SK-N-SH (cell line): ENCODE measurements at regions not wholly inside any gene's neighbourhood (a gene's known extent, or its start where the extent isn't known, plus 50 kb on each side); places are given as distances from the start of the nearest gene placed in this dataset.

ENCODE experiments used
- CTCF ChIA-PET: fragments of 300-600, 350-600 bp; formaldehyde crosslinking; extraction: SDS; loops from one replicate; lab custom pipeline; 2021; lab: Yijun Ruan, JAX
- POLR2A ChIA-PET: fragments of 350-600 bp; sonication (Branson Sonifier 250); formaldehyde crosslinking; extraction: SDS; loops from one replicate; lab custom pipeline; 2020; ENCODE audit warnings: antibody characterized with exemption, inconsistent platforms; lab: Yijun Ruan, JAX
- DNase-seq: peaks from one replicate; pipeline ENCODE4 v3.0.0; 2012
- H2AFZ ChIP-seq: fragments of 200-600 bp; sonication (generic); 2 replicates; pipeline ENCODE4 v1.8.1; 2016; ENCODE audit warnings: antibody characterized with exemption, mild to moderate bottlenecking, low read depth
- H3F3A ChIP-seq: fragments of 200-600 bp; sonication (generic); replicated peaks from 2 replicates; pipeline ENCODE3; 2016; ENCODE audit warnings: antibody characterized with exemption, mild to moderate bottlenecking; ENCODE audit not compliant: insufficient read depth
- H3K27ac ChIP-seq, 2 experiments: fragments of 200-500 bp in 1 of 2; fragments of 200-600 bp in 1 of 2; sonication (Bioruptor generic) in 1 of 2; sonication (generic), shearing (Covaris generic) in 1 of 2; 2 replicates each; pipeline versions ENCODE4 v1.5.1 to v1.6.1; 2014 to 2016; ENCODE audit warnings: low read depth in 2 of 2, inconsistent platforms in 1 of 2, low read length in 1 of 2, mild to moderate bottlenecking in 1 of 2, mixed read lengths in 1 of 2
- H3K27me3 ChIP-seq: fragments of 200-600 bp; sonication (generic), shearing (Covaris generic); 2 replicates; pipeline ENCODE4 v1.6.1; 2016; ENCODE audit warnings: mixed run types; ENCODE audit not compliant: insufficient read depth
- H3K36me3 ChIP-seq, 2 experiments: fragments of 200-500 bp in 1 of 2; fragments of 200-600 bp in 1 of 2; sonication (Bioruptor generic) in 1 of 2; sonication (generic) in 1 of 2; replicated peaks in 1 of 2; 2 replicates each; pipeline versions ENCODE3 to v1.5.1; 2014 to 2016; ENCODE audit warnings: low read length in 1 of 2, mild to moderate bottlenecking in 1 of 2; ENCODE audit not compliant: insufficient read depth in 2 of 2, control insufficient read depth in 1 of 2
- H3K4me1 ChIP-seq, 2 experiments: fragments of 200-500 bp in 1 of 2; fragments of 200-600 bp in 1 of 2; sonication (Bioruptor generic) in 1 of 2; sonication (generic), shearing (Covaris generic) in 1 of 2; 2 replicates each; pipeline versions ENCODE4 v1.5.1 to v1.6.1; 2014 to 2016; ENCODE audit warnings: low read depth in 1 of 2, low read length in 1 of 2, mixed run types in 1 of 2; ENCODE audit not compliant: insufficient read depth in 2 of 2, control insufficient read depth in 1 of 2
- H3K4me2 ChIP-seq: fragments of 200-600 bp; sonication (generic), shearing (Covaris generic); 2 replicates; pipeline ENCODE4 v1.6.1; 2017; ENCODE audit warnings: mixed run types
- H3K4me3 ChIP-seq, 2 experiments: fragments of 200-500 bp in 1 of 2; fragments of 200-600 bp in 1 of 2; sonication (Bioruptor generic) in 1 of 2; sonication (generic), shearing (Covaris generic) in 1 of 2; 2 replicates each; pipeline versions ENCODE4 v1.5.1 to v1.8.1; 2014 to 2016; ENCODE audit warnings: low read depth in 2 of 2, inconsistent platforms in 1 of 2, low read length in 1 of 2, mild to moderate bottlenecking in 1 of 2, mixed read lengths in 1 of 2, moderate library complexity in 1 of 2
- H3K79me2 ChIP-seq: fragments of 200-600 bp; sonication (generic); 2 replicates; pipeline ENCODE4 v1.8.1; 2017; ENCODE audit warnings: mild to moderate bottlenecking; ENCODE audit not compliant: insufficient read depth
- H3K9ac ChIP-seq: fragments of 200-600 bp; sonication (generic); 2 replicates; pipeline ENCODE4 v1.6.1; 2017; ENCODE audit warnings: mixed run types
- H3K9me2 ChIP-seq: fragments of 200-600 bp; sonication (generic); 2 replicates; pipeline ENCODE4 v1.6.1; 2017; ENCODE audit warnings: mixed run types
- H3K9me3 ChIP-seq: fragments of 200-600 bp; sonication (generic); 2 replicates; pipeline ENCODE4 v1.6.1; 2017; ENCODE audit warnings: mixed run types, mild to moderate bottlenecking, moderate library complexity
- H4K20me1 ChIP-seq: fragments of 200-600 bp; sonication (generic); 2 replicates; pipeline ENCODE4 v1.6.1; 2017; ENCODE audit warnings: mild to moderate bottlenecking, mixed run types; ENCODE audit not compliant: insufficient read depth
- ELF1 ChIP-seq: IDR thresholded peaks from 2 replicates; pipeline ENCODE4 v1.4.0; 2012
- JUND ChIP-seq: IDR thresholded peaks from 2 replicates; pipeline ENCODE4 v1.4.0; 2012
- NFIC ChIP-seq: IDR thresholded peaks from 2 replicates; pipeline ENCODE4 v1.4.0; 2012; ENCODE audit warnings: borderline replicate concordance
- NRF1 ChIP-seq: IDR thresholded peaks from 2 replicates; pipeline ENCODE4 v1.6.1; 2012; ENCODE audit warnings: low read depth, mild to moderate bottlenecking, low read length
- RAD21 ChIP-seq: IDR thresholded peaks from 2 replicates; pipeline ENCODE4 v1.6.1; 2012; ENCODE audit warnings: mild to moderate bottlenecking, low read length
- YY1 ChIP-seq: IDR thresholded peaks from 2 replicates; pipeline ENCODE4 v1.4.0; 2012; ENCODE audit warnings: low read depth, mild to moderate bottlenecking
- ZBTB33 ChIP-seq: IDR thresholded peaks from 2 replicates; pipeline ENCODE4 v1.4.0; 2012; ENCODE audit warnings: low read depth, borderline replicate concordance
- WGBS: methylation state at CpG from one replicate; pipeline ENCODE4 v1.1.6; 2017; ENCODE audit warnings: low lambda C conversion rate; 5-methylcytosine and 5-hydroxymethylcytosine counted together
- TF ChIP-seq, protein P1 (sequence below): IDR thresholded peaks from 2 replicates; pipeline ENCODE4; 2012
- TF ChIP-seq, protein P2 (sequence below): fragments of 150-350 bp; IDR thresholded peaks from 2 replicates; pipeline ENCODE4 v1.6.1; 2016; ENCODE audit warnings: mild to moderate bottlenecking, low read depth, low read length

DNA sequence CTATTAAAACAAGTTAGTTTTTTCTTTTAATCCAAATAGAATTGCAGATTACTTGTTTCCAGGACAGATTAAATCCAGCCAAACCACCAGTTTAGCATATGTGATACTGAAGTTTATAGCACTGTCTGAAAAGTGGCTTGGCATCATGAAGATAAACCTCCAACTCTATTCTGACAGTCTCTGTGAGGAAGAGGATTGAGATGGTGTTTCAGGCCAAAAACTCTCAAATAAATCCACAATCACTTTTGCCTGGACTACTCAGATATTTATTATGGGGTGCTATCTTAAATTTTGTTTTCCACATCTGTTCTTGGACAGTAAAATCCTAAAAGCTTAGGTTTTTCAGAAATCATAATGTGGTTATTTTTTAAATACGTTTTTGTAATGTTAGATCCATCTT, 161.7 kb upstream of the SEMA3C start:
- no peak overlapping the region for H3K4me3 ChIP-seq
- H3K79me2 ChIP-seq, result no peaks in the 10 kb centered on the region
- ChIA-PET CTCF (no interaction called here), POLR2A (no interaction called here)
- no peaks in the 10 kb centered on the region for H3F3A ChIP-seq
- no peaks in the 10 kb centered on the region for H3K4me1 ChIP-seq
- H3K9me3 ChIP-seq, result no peaks in the 10 kb centered on the region
- H3K36me3 ChIP-seq, result no peaks in the 10 kb centered on the region
- no peak overlapping the region for H3K27ac ChIP-seq
- no peaks in the 10 kb centered on the region for H3K27me3 ChIP-seq
- H3K9me2 ChIP-seq, result no peaks in the 10 kb centered on the region
- H3K9ac ChIP-seq, result no peak overlapping the region
- H4K20me1 ChIP-seq, result no peaks in the 10 kb centered on the region
- no peak overlapping the region for H2AFZ ChIP-seq
- 73% methylated on average over 1 of the region's 1 CpG for WGBS
- TF ChIP-seq, protein P1, sequence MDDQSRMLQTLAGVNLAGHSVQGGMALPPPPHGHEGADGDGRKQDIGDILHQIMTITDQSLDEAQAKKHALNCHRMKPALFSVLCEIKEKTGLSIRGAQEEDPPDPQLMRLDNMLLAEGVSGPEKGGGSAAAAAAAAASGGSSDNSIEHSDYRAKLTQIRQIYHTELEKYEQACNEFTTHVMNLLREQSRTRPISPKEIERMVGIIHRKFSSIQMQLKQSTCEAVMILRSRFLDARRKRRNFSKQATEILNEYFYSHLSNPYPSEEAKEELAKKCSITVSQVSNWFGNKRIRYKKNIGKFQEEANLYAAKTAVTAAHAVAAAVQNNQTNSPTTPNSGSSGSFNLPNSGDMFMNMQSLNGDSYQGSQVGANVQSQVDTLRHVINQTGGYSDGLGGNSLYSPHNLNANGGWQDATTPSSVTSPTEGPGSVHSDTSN, result no peak
- no peak for TF ChIP-seq RAD21
- H3K4me2 ChIP-seq, result no peak overlapping the region
- no peak for DNase-seq

- Histone ChIP-seq H3K27ac (no peak overlapping the region), H3K4me2 (no peak overlapping the region), H3K4me3 (no peak overlapping the region), H3K79me2 (no peaks in the 10 kb centered on the region), H3K4me1 (no peaks in the 10 kb centered on the region), H4K20me1 (no peaks in the 10 kb centered on the region), H2AFZ (no peak overlapping the region), H3K27me3 (no peaks in the 10 kb centered on the region), H3K9me2 (no peaks in the 10 kb centered on the region), H3K36me3 (no peaks in the 10 kb centered on the region)
- no peak for DNase-seq
- 93% methylated on average over 1 of the region's 1 CpG for WGBS
- CTCF ChIA-PET, result no interaction called here
- POLR2A ChIA-PET, result no interaction called here
- TF ChIP-seq ZBTB33, result no peak
- TF ChIP-seq YY1, result no peak
- TF ChIP-seq ELF1, result no peak
- no peak for TF ChIP-seq NFIC
- TF ChIP-seq, all 33 proteins: peak for 0
- no peaks in the 10 kb centered on the region for H3K9me3 ChIP-seq
- no peaks in the 10 kb centered on the region for H3F3A ChIP-seq
- H3K9ac ChIP-seq, result no peak overlapping the region
Observed at GRCh38 chr7:81079746-81080145, 160.9 kb upstream of the SEMA3C start.

GRCh38 chr7:81075150-81075549, 156.3 kb upstream of the SEMA3C start:
- Histone ChIP-seq H3K27me3 (no peaks in the 10 kb centered on the region), H3K9me3 (no peaks in the 10 kb centered on the region), H4K20me1 (no peaks in the 10 kb centered on the region), H3K9ac (no peak overlapping the region), H3K79me2 (no peaks in the 10 kb centered on the region), H3K4me1 (no peaks in the 10 kb centered on the region), H3K27ac (no peak overlapping the region), H2AFZ (no peak overlapping the region), H3F3A (no peaks in the 10 kb centered on the region), H3K9me2 (no peaks in the 10 kb centered on the region), H3K4me3 (no peak overlapping the region), H3K36me3 (no peaks in the 10 kb centered on the region), H3K4me2 (no peak overlapping the region)
- no peak for TF ChIP-seq NRF1
- TF ChIP-seq JUND, result no peak
- TF ChIP-seq, protein P2, sequence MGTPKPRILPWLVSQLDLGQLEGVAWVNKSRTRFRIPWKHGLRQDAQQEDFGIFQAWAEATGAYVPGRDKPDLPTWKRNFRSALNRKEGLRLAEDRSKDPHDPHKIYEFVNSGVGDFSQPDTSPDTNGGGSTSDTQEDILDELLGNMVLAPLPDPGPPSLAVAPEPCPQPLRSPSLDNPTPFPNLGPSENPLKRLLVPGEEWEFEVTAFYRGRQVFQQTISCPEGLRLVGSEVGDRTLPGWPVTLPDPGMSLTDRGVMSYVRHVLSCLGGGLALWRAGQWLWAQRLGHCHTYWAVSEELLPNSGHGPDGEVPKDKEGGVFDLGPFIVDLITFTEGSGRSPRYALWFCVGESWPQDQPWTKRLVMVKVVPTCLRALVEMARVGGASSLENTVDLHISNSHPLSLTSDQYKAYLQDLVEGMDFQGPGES, result no peak
- TF ChIP-seq ELF1, result no peak
- WGBS, result 85% methylated on average over 2 of the region's 2 CpGs
- ChIA-PET CTCF (no interaction called here), POLR2A (no interaction called here)
- no peak for DNase-seq
